Stomach (tissue), 8 donors: ENCODE measurements at regions not wholly inside any gene's neighbourhood (a gene's known extent, or its start where the extent isn't known, plus 50 kb on each side); places are given as distances from the start of the nearest gene placed in this dataset.

Source experiments
- DNase-seq, 2 donors: peaks; one replicate each; pipeline versions ENCODE4 v3.0.0 to v3.0.0-alpha.2; 2013 to 2019
- H3K27ac ChIP-seq, 5 donors: fragments of 200-600 bp in 4 of 5; sonication (generic) in 4 of 5; one replicate each; pipeline ENCODE4 v1.5.1; 2013 to 2019; ENCODE audit warnings: mild to moderate bottlenecking in 1 of 5, moderate library complexity in 1 of 5
- H3K27me3 ChIP-seq, 3 donors: fragments of 200-600 bp; sonication (generic); one replicate each; pipeline ENCODE4 v1.5.1; 2017 to 2019; ENCODE audit warnings: mixed run types in 1 of 3
- H3K36me3 ChIP-seq, 4 donors: fragments of 200-600 bp; sonication (generic); 1 replicate in 3 of 4; 2 replicates in 1 of 4; pipeline ENCODE4 v1.5.1; 2016 to 2019
- H3K4me1 ChIP-seq, 4 donors: fragments of 200-600 bp; sonication (generic); one replicate each; pipeline ENCODE4 v1.5.1; 2016 to 2019
- H3K4me3 ChIP-seq, 4 donors: fragments of 200-600 bp; sonication (generic) in 3 of 4; one replicate each; pipeline ENCODE4 v1.5.1; 2016 to 2019; ENCODE audit warnings: mild to moderate bottlenecking in 1 of 4
- H3K9me3 ChIP-seq, 4 donors: fragments of 200-600 bp; sonication (generic); one replicate each; pipeline ENCODE4 v1.5.1; 2016 to 2019
- CTCF ChIP-seq, 7 experiments: fragments of 450-650 bp in 4 of 7; fragments of 200-600 bp in 3 of 7; sonication (generic) in 3 of 7; IDR thresholded peaks; one replicate each; pipeline ENCODE4 v1.5.1; 2016 to 2019; ENCODE audit warnings: antibody characterized with exemption in 7 of 7, control low read depth in 2 of 7, mild to moderate bottlenecking in 1 of 7
- EP300 ChIP-seq: sonication (generic); formaldehyde crosslinking; IDR thresholded peaks from one replicate; pipeline ENCODE4 v1.6.1; 2017; ENCODE audit warnings: antibody characterized with exemption
- POLR2A ChIP-seq, 4 donors: fragments of 450-650 bp; IDR thresholded peaks; one replicate each; pipeline ENCODE4 v1.6.1; 2016; ENCODE audit warnings: antibody characterized with exemption in 4 of 4, control low read depth in 2 of 4, mild to moderate bottlenecking in 1 of 4, moderate library complexity in 1 of 4
- POLR2AphosphoS5 ChIP-seq, 3 donors: sonication (generic); formaldehyde crosslinking; IDR thresholded peaks; one replicate each; pipeline ENCODE4 v1.6.1; 2016; ENCODE audit warnings: antibody characterized with exemption in 3 of 3
- WGBS, 5 donors: extraction: QIAGEN DNeasy Blood & Tissue Kit in 3 of 5; methylation state at CpG; one replicate each; pipeline versions ENCODE4 v1.1.5 to v1.1.7; 2013 to 2018; 5-methylcytosine and 5-hydroxymethylcytosine counted together
- intact Hi-C: fragments of 100-400 bp; cut with DNase I; formaldehyde crosslinking; loops from one replicate; pipeline ENCODE4 v1.15.1; 2023; ENCODE audit warnings: low total_unique reads
- donor health status: healthy with polysubstance abuse.
- donor health status: Bipolar disorder and iron deficiency.
- donor health status: healthy.

- Histone ChIP-seq H3K9me3 (no peaks in the 10 kb centered on the region), H3K27me3 (no peaks in the 10 kb centered on the region), H3K27ac (no peak overlapping the region), H3K36me3 (no peaks in the 10 kb centered on the region), H3K4me1 (no peaks in the 10 kb centered on the region), H3K4me3 (no peak overlapping the region)
- WGBS, 5 donors, result 31 to 51% (median 44%) methylated on average over 2 of the region's 2 CpGs
- TF ChIP-seq POLR2A (IDR thresholded peaks at IDR 0.05) (no peak), POLR2AphosphoS5 (IDR thresholded peaks at IDR 0.05) (no peak), CTCF (IDR thresholded peaks at IDR 0.05) (no peak), EP300 (no peak)
- no peak for DNase-seq
- intact Hi-C loops, result no loop called here
Measured at GRCh38 chr5:135667673-135668072, 88.9 kb upstream of the CXCL14 start.

- Histone ChIP-seq H3K27me3 (no peaks in the 10 kb centered on the region), H3K9me3 (no peaks in the 10 kb centered on the region), H3K4me3 (no peak overlapping the region), H3K4me1 (no peaks in the 10 kb centered on the region), H3K36me3 (no peaks in the 10 kb centered on the region), H3K27ac (no peak overlapping the region)
- 81 to 90% (median 87%) methylated on average over 3 of the region's 3 CpGs for WGBS, 5 donors
- intact Hi-C loops, result no loop called here
- TF ChIP-seq POLR2A (IDR thresholded peaks at IDR 0.05), result no peak
- DNase-seq, result no peak
Measured at GRCh38 chr5:135667204-135667603, 88.4 kb upstream of the CXCL14 start.

GRCh38 chr5:135662683-135663082, 83.9 kb upstream of the CXCL14 start:
- Histone ChIP-seq H3K4me3 (no peak overlapping the region), H3K27me3 (no peaks in the 10 kb centered on the region), H3K9me3 (peaks cover 0 to 17% (median 7%) of the 10 kb centered on the region in 4 donors), H3K27ac (no peak overlapping the region), H3K36me3 (no peaks in the 10 kb centered on the region), H3K4me1 (no peaks in the 10 kb centered on the region)
- intact Hi-C loops, result no loop called here
- 76 to 87% (median 79%) methylated on average over 3 of the region's 3 CpGs for WGBS, 5 donors
- TF ChIP-seq CTCF (IDR thresholded peaks at IDR 0.05) (no peak), POLR2AphosphoS5 (IDR thresholded peaks at IDR 0.05) (no peak), EP300 (no peak), POLR2A (IDR thresholded peaks at IDR 0.05) (no peak)
- no peak for DNase-seq

- no peaks in the 10 kb centered on the region for H3K36me3 ChIP-seq
- intact Hi-C loops, result no loop called here
- H3K27me3 ChIP-seq, result no peaks in the 10 kb centered on the region
- H3K4me3 ChIP-seq, result no peak overlapping the region
- WGBS, 5 donors, result 45 to 59% (median 57%) methylated on average over 3 of the region's 3 CpGs
- H3K9me3 ChIP-seq, result peaks cover 0 to 17% (median 7%) of the 10 kb centered on the region in 4 donors
- no peak for DNase-seq
- no peak overlapping the region for H3K27ac ChIP-seq
- TF ChIP-seq POLR2AphosphoS5 (IDR thresholded peaks at IDR 0.05), result no peak
- no peak for TF ChIP-seq CTCF (IDR thresholded peaks at IDR 0.05)
- TF ChIP-seq EP300, result no peak
- TF ChIP-seq POLR2A (IDR thresholded peaks at IDR 0.05), result no peak
- H3K4me1 ChIP-seq, result no peaks in the 10 kb centered on the region
Measured at GRCh38 chr5:135662061-135662481, 83.3 kb upstream of the CXCL14 start.

GRCh38 chr5:135660826-135661575, 82.2 kb upstream of the CXCL14 start:
- peak in 1 of 2 donors; percentile 39 for DNase-seq
- H3K36me3 ChIP-seq, result no peaks in the 10 kb centered on the region
- TF ChIP-seq CTCF (IDR thresholded peaks at IDR 0.05) (no peak), EP300 (no peak), POLR2A (IDR thresholded peaks at IDR 0.05) (no peak), POLR2AphosphoS5 (IDR thresholded peaks at IDR 0.05) (no peak)
- 27 to 62% (median 52%) methylated on average over 3 of the region's 3 CpGs for WGBS, 5 donors
- H3K27me3 ChIP-seq, result no peaks in the 10 kb centered on the region
- H3K9me3 ChIP-seq, result peaks cover 0 to 17% (median 7%) of the 10 kb centered on the region in 4 donors
- no peaks in the 10 kb centered on the region for H3K4me1 ChIP-seq
- H3K4me3 ChIP-seq, result no peak overlapping the region
- intact Hi-C loops, result no loop called here
- no peak overlapping the region for H3K27ac ChIP-seq
